ENCODE measurements at regions not wholly inside any gene's neighbourhood (a gene's known extent, or its start where the extent isn't known, plus 50 kb on each side); places are given as distances from the start of the nearest gene placed in this dataset.
"Not testable (repeated sequence)": the region's sequence is repeated elsewhere in the genome, so short reads cannot be mapped to it uniquely, and the experiment has no call there.

- no peak for DNase-seq (ENCODE audit: low spot score)
These were observed 1550.9 kb downstream of the PCDH9 start for GRCh38 chr13:65679240-65679639.

GRCh38 chr13:65677906-65678305, 1552.2 kb downstream of the PCDH9 start:
- no peak for DNase-seq (ENCODE audit: low spot score)

GRCh38 chr13:65675383-65675782, 1554.8 kb downstream of the PCDH9 start:
- not testable (repeated sequence) for DNase-seq (ENCODE audit: low spot score)

GRCh38 chr13:65670014-65670625, 1560.0 kb downstream of the PCDH9 start:
- no peak for DNase-seq (ENCODE audit: low spot score)

- DNase-seq (ENCODE audit: low spot score), result no peak
These were observed 1569.4 kb downstream of the PCDH9 start for GRCh38 chr13:65660731-65661130.

- no peak for DNase-seq (ENCODE audit: low spot score)
These were observed 1573.3 kb downstream of the PCDH9 start for GRCh38 chr13:65656740-65657329.

- DNase-seq (ENCODE audit: low spot score), result no peak
These were observed 1576.5 kb downstream of the PCDH9 start for GRCh38 chr13:65653613-65654012.

GRCh38 chr13:65650321-65650720, 1579.8 kb downstream of the PCDH9 start:
- no peak for DNase-seq (ENCODE audit: low spot score)

- no peak for DNase-seq (ENCODE audit: low spot score)
These were observed 1587.1 kb downstream of the PCDH9 start for GRCh38 chr13:65642996-65643395.

GRCh38 chr13:65642301-65642700, 1587.8 kb downstream of the PCDH9 start:
- DNase-seq (ENCODE audit: low spot score), result no peak

- DNase-seq (ENCODE audit: low spot score), result no peak
These were observed 1591.5 kb downstream of the PCDH9 start for GRCh38 chr13:65638572-65639168.

GRCh38 chr13:65633806-65634205, 1596.3 kb downstream of the PCDH9 start:
- DNase-seq (ENCODE audit: low spot score), result no peak

- no peak for DNase-seq (ENCODE audit: low spot score)
These were observed 1599.1 kb downstream of the PCDH9 start for GRCh38 chr13:65631078-65631477.

GRCh38 chr13:65629926-65630325, 1600.2 kb downstream of the PCDH9 start:
- no peak for DNase-seq (ENCODE audit: low spot score)

GRCh38 chr13:65623148-65623547, 1607.0 kb downstream of the PCDH9 start:
- no peak for DNase-seq (ENCODE audit: low spot score)

- no peak for DNase-seq (ENCODE audit: low spot score)
These were observed 1614.6 kb downstream of the PCDH9 start for GRCh38 chr13:65615506-65615905.

GRCh38 chr13:65613004-65613403, 1617.1 kb downstream of the PCDH9 start:
- DNase-seq (ENCODE audit: low spot score), result no peak

GRCh38 chr13:65609350-65609749, 1620.8 kb downstream of the PCDH9 start:
- no peak for DNase-seq (ENCODE audit: low spot score)

GRCh38 chr13:65606622-65607021, 1623.5 kb downstream of the PCDH9 start:
- DNase-seq (ENCODE audit: low spot score), result no peak

GRCh38 chr13:65605396-65605795, 1624.7 kb downstream of the PCDH9 start:
- no peak for DNase-seq (ENCODE audit: low spot score)

GRCh38 chr13:65603160-65603559, 1627.0 kb downstream of the PCDH9 start:
- no peak for DNase-seq (ENCODE audit: low spot score)

GRCh38 chr13:65601855-65602254, 1628.3 kb downstream of the PCDH9 start:
- DNase-seq (ENCODE audit: low spot score), result no peak

GRCh38 chr13:65600702-65601101, 1629.4 kb downstream of the PCDH9 start:
- DNase-seq (ENCODE audit: low spot score), result no peak
